Body of pancreas (tissue), 4 donors: ENCODE measurements at regions not wholly inside any gene's neighbourhood (a gene's known extent, or its start where the extent isn't known, plus 50 kb on each side); places are given as distances from the start of the nearest gene placed in this dataset.

Experiments used
- POLR2A ChIP-seq, 3 donors: fragments of 450-650 bp; IDR thresholded peaks; one replicate each; pipeline ENCODE4 v1.6.1; 2016; ENCODE audit warnings: antibody characterized with exemption in 3 of 3, mild to moderate bottlenecking in 2 of 3
- TF ChIP-seq, protein P1 (sequence below), 7 experiments: fragments of 450-650 bp in 4 of 7; fragments of 200-600 bp in 3 of 7; sonication (generic) in 3 of 7; IDR thresholded peaks; one replicate each; pipeline ENCODE4 v1.5.1; 2016 to 2019; ENCODE audit warnings: antibody characterized with exemption in 7 of 7

DNA sequence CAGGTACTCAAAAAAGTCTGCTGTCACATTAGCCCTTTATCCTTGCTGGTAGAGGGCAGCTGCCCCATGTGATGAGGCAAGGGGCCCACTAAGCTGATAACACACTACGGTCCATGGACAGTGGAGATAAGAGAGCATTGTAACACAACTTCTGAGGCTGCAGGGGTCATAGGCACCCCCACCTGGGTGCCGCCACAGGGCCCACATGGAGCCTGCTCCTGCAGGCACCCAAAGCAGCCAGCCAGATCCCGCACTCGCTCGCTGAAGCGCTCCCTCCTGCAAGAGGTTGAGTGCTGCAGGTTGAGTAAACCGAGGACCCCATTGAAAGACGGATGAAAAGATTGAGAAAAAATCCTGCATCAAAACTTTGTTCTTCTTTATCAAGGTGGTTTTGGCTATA is 566.3 kb upstream of the NOVA1 start:
- no peak for TF ChIP-seq POLR2A (IDR thresholded peaks at IDR 0.05)
- TF ChIP-seq, protein P1, sequence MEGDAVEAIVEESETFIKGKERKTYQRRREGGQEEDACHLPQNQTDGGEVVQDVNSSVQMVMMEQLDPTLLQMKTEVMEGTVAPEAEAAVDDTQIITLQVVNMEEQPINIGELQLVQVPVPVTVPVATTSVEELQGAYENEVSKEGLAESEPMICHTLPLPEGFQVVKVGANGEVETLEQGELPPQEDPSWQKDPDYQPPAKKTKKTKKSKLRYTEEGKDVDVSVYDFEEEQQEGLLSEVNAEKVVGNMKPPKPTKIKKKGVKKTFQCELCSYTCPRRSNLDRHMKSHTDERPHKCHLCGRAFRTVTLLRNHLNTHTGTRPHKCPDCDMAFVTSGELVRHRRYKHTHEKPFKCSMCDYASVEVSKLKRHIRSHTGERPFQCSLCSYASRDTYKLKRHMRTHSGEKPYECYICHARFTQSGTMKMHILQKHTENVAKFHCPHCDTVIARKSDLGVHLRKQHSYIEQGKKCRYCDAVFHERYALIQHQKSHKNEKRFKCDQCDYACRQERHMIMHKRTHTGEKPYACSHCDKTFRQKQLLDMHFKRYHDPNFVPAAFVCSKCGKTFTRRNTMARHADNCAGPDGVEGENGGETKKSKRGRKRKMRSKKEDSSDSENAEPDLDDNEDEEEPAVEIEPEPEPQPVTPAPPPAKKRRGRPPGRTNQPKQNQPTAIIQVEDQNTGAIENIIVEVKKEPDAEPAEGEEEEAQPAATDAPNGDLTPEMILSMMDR (IDR thresholded peaks at IDR 0.05) = no peak
